Fibroblast of lung (primary cell): ENCODE measurements at regions not wholly inside any gene's neighbourhood (a gene's known extent, or its start where the extent isn't known, plus 50 kb on each side); places are given as distances from the start of the nearest gene placed in this dataset.
"Not testable (repeated sequence)": the region's sequence is repeated elsewhere in the genome, so short reads cannot be mapped to it uniquely, and the experiment has no call there.

Experiments
- DNase-seq, 2 donors: peaks; one replicate each; pipeline versions ENCODE4 v3.0.0 to v3.0.0-alpha.2; 2010; ENCODE audit warnings: low read depth in 2 of 2
- H2AFZ ChIP-seq: 2 replicates; pipeline ENCODE4 v1.5.1; 2012; ENCODE audit warnings: low read length, control low read depth, inconsistent platforms
- H3K27ac ChIP-seq: 2 replicates; pipeline ENCODE4 v1.5.1; 2011; ENCODE audit warnings: low read length, control low read depth; ENCODE audit not compliant: insufficient read depth
- H3K27me3 ChIP-seq: 2 replicates; pipeline ENCODE4 v1.5.1; 2011; ENCODE audit warnings: mild to moderate bottlenecking, low read length; ENCODE audit not compliant: control insufficient read depth, insufficient read depth
- H3K36me3 ChIP-seq: 2 replicates; pipeline ENCODE4 v1.5.1; 2011; ENCODE audit warnings: low read length; ENCODE audit not compliant: control insufficient read depth, insufficient read depth
- H3K4me1 ChIP-seq: 2 replicates; pipeline ENCODE4 v1.5.1; 2011; ENCODE audit warnings: low read length; ENCODE audit not compliant: control insufficient read depth, insufficient read depth; ENCODE audit errors: extremely low read depth
- H3K4me2 ChIP-seq: 2 replicates; pipeline ENCODE4 v1.5.1; 2011; ENCODE audit warnings: low read length, control low read depth; ENCODE audit not compliant: insufficient read depth; ENCODE audit errors: extremely low read depth
- H3K4me3 ChIP-seq, 4 experiments: fragments of 200-600 bp in 1 of 4; sonication (generic) in 1 of 4; replicated peaks in 1 of 4; 2 replicates each; pipeline ENCODE4 v1.5.1; 2011 to 2016; ENCODE audit warnings: low read length in 4 of 4, low read depth in 3 of 4, mild to moderate bottlenecking in 3 of 4, control low read depth in 2 of 4, inconsistent platforms in 1 of 4, mixed read lengths in 1 of 4; ENCODE audit not compliant: insufficient read depth in 1 of 4; ENCODE audit errors: control extremely low read depth in 1 of 4
- H3K79me2 ChIP-seq: 2 replicates; pipeline ENCODE4 v1.5.1; 2012; ENCODE audit warnings: mild to moderate bottlenecking, low read length, inconsistent platforms; ENCODE audit not compliant: control insufficient read depth, insufficient read depth
- H3K9ac ChIP-seq: 2 replicates; pipeline ENCODE4 v1.5.1; 2011; ENCODE audit warnings: mild to moderate bottlenecking, low read length, control low read depth; ENCODE audit not compliant: insufficient read depth
- H3K9me3 ChIP-seq: 2 replicates; pipeline ENCODE4 v1.5.1; 2012; ENCODE audit warnings: low read depth, low read length; ENCODE audit not compliant: control insufficient read depth, insufficient read depth
- H4K20me1 ChIP-seq: 2 replicates; pipeline ENCODE4 v1.5.1; 2011; ENCODE audit warnings: low read length; ENCODE audit not compliant: control insufficient read depth, insufficient read depth; ENCODE audit errors: extremely low read depth
- EZH2 ChIP-seq: IDR thresholded peaks from 2 replicates; pipeline ENCODE4 v1.5.1; 2012; ENCODE audit warnings: low read length, control low read depth, mild to moderate bottlenecking; ENCODE audit errors: missing control alignments
- TF ChIP-seq, protein P1 (sequence below), 2 donors: IDR thresholded peaks in 1 of 2; conservative IDR thresholded peaks in 1 of 2; 1 replicate in 1 of 2; 2 replicates in 1 of 2; pipeline ENCODE4 v1.5.1; 2011 to 2012; ENCODE audit warnings: low read length in 2 of 2, control low read depth in 1 of 2, inconsistent platforms in 1 of 2, low read depth in 1 of 2, mild to moderate bottlenecking in 1 of 2

DNA sequence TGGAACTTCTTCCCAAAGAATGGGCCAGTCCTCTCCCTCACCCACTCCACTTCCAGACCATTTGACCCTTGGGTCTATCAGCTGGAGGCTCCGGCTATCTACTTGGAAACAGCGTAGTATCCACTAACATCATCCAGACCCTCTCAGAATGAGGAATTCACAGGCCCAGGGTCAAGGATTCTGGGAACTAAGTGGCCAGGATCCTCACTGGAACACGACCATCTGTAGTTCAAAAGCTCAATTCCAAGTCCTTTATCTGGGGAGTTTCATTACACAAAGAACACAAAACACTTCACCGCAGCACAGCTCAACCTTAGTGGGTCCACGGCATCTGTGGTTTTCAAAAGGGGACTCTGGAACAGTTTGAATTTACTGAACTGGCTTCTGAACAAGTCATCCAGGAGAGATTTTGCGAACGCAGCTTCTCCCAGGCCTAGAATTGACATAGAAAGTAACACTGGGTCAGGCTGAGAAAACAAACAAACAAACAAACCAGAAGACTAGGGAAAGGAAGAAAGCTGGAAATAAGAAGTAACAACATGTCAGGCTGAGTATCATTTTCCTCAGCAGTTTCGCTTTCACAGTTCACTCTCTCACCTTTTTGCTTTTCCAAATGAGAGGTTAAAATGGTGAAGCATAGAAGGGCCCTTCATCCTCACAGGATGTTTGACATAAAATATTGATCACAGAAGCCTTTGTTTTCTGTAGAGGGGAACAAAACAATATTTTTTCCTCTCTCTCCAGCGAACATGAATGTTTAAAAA, 57.6 kb upstream of the USP6NL start:
- Histone ChIP-seq H3K36me3 (no peaks in the 10 kb centered on the region), H3K4me3 (no peak overlapping the region), H2AFZ (peak overlapping the region; percentile 20), H4K20me1 (no peaks in the 10 kb centered on the region), H3K27ac (no peak overlapping the region), H3K9me3 (no peaks in the 10 kb centered on the region), H3K4me2 (peak overlapping the region; percentile 5), H3K4me1 (no peaks in the 10 kb centered on the region), H3K27me3 (no peaks in the 10 kb centered on the region), H3K79me2 (no peaks in the 10 kb centered on the region), H3K9ac (no peak overlapping the region)
- no peak for DNase-seq
- no peak for TF ChIP-seq EZH2
- TF ChIP-seq, protein P1, sequence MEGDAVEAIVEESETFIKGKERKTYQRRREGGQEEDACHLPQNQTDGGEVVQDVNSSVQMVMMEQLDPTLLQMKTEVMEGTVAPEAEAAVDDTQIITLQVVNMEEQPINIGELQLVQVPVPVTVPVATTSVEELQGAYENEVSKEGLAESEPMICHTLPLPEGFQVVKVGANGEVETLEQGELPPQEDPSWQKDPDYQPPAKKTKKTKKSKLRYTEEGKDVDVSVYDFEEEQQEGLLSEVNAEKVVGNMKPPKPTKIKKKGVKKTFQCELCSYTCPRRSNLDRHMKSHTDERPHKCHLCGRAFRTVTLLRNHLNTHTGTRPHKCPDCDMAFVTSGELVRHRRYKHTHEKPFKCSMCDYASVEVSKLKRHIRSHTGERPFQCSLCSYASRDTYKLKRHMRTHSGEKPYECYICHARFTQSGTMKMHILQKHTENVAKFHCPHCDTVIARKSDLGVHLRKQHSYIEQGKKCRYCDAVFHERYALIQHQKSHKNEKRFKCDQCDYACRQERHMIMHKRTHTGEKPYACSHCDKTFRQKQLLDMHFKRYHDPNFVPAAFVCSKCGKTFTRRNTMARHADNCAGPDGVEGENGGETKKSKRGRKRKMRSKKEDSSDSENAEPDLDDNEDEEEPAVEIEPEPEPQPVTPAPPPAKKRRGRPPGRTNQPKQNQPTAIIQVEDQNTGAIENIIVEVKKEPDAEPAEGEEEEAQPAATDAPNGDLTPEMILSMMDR (conservative IDR thresholded peaks at IDR 0.05 in 1 of 2, IDR thresholded peaks at IDR 0.05 in 1 of 2; ENCODE audit: low read depth in 1 of 2, low read length in 2 of 2), result no peak

- Histone ChIP-seq H3K4me1 (no peaks in the 10 kb centered on the region), H3K9me3 (no peaks in the 10 kb centered on the region), H3K79me2 (no peaks in the 10 kb centered on the region), H3K4me2 (no peak overlapping the region), H4K20me1 (no peaks in the 10 kb centered on the region), H3K36me3 (no peaks in the 10 kb centered on the region), H3K4me3 (no peak overlapping the region), H3K9ac (no peak overlapping the region), H3K27me3 (no peaks in the 10 kb centered on the region), H2AFZ (no peak overlapping the region), H3K27ac (no peak overlapping the region)
- no peak for DNase-seq
- TF ChIP-seq, protein P1 (conservative IDR thresholded peaks at IDR 0.05 in 1 of 2, IDR thresholded peaks at IDR 0.05 in 1 of 2; ENCODE audit: low read depth in 1 of 2, low read length in 2 of 2), result no peak
- no peak for TF ChIP-seq EZH2
These were observed 56.3 kb upstream of the USP6NL start for GRCh38 chr10:11667756-11668155.

DNA sequence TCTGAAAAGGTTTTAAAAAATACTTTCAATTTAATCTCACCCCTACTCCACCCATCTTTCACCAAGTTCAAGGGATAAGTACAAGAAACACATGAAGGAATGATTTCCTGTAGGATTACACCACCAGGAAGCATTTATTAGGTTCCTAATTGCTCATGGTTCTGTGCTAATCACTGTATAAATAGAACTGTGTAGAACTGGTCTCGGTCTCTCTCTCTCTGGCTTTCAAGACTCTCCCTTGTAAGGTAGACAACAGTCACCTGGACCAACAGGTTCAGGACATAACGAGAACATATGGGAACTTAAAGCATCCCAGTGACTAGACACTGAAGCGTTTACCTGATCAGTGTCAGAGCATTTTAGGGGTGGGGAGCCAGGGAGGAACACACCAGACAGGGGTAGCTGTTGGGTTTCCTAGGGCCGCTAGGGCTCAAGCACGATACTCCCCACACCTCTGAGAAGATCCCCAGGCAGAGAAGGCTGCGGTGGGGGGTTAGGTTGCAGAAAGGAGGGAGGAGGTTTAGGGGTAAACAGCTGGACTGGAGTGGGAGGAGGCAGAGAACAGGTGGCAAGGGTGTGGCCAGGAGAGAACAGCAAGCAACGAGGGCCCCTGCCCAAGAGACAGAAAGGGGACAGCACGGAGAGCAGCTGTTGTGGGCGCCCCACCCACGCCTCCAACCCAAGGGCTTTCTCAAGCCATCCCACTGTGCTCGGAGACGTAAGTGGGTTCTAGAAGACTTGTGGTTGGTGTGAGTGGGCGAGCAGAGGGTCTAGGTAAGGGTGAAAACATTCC, 52.5 kb upstream of the USP6NL start:
- Histone ChIP-seq H3K36me3 (no peaks in the 10 kb centered on the region), H3K9me3 (no peaks in the 10 kb centered on the region), H3K4me1 (no peaks in the 10 kb centered on the region), H3K4me2 (no peak overlapping the region), H4K20me1 (no peaks in the 10 kb centered on the region), H3K27ac (no peak overlapping the region), H3K9ac (no peak overlapping the region), H3K27me3 (no peaks in the 10 kb centered on the region), H2AFZ (no peak overlapping the region), H3K4me3 (no peak overlapping the region), H3K79me2 (no peaks in the 10 kb centered on the region)
- no peak for DNase-seq
- TF ChIP-seq, protein P1 (conservative IDR thresholded peaks at IDR 0.05 in 1 of 2, IDR thresholded peaks at IDR 0.05 in 1 of 2; ENCODE audit: low read depth in 1 of 2, low read length in 2 of 2), result no peak
- no peak for TF ChIP-seq EZH2

DNA sequence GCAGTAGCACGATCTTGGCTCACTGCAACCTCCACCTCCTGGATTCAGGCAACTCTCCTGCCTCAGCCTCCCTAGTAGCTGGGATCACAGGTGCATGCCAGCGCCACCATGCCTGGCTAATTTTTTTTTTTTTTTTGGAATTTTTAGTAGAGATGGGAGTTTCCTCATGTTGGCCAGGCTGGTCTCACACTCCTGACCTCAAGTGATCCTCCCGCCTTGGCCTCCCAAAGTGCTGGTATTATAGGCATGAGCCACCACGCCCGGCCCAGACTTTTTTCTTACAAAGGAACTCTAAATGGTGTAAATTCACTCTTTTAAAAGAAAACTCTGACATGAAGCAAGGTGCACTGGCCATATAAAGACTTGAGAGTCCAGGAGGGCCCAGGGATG, 51.7 kb upstream of the USP6NL start:
- not testable (repeated sequence) for H3K9me3 ChIP-seq, H3K4me3 ChIP-seq, H3K9ac ChIP-seq

More for the DNA sequence above, 51.7 kb upstream of the USP6NL start:
- not testable (repeated sequence) for DNase-seq, H3K4me1 ChIP-seq, H3K27ac ChIP-seq, H3K4me2 ChIP-seq, H3K36me3 ChIP-seq, H3K79me2 ChIP-seq, H2AFZ ChIP-seq, H3K27me3 ChIP-seq, H4K20me1 ChIP-seq
